ENCODE measurements at regions not wholly inside any gene's neighbourhood (a gene's known extent, or its start where the extent isn't known, plus 50 kb on each side); places are given as distances from the start of the nearest gene placed in this dataset.

- Histone ChIP-seq H3K27me3 (ENCODE audit: insufficient read depth, poor library complexity, severe bottlenecking) (no peaks in the 10 kb centered on the region), H3K4me1 (ENCODE audit: insufficient read depth, poor library complexity, severe bottlenecking) (no peaks in the 10 kb centered on the region), H3K36me3 (ENCODE audit: low read depth) (no peaks in the 10 kb centered on the region), H3K9me3 (ENCODE audit: severe bottlenecking) (no peaks in the 10 kb centered on the region), H3K4me3 (ENCODE audit: severe bottlenecking) (no peak overlapping the region), H3K27ac (ENCODE audit: poor library complexity, severe bottlenecking) (no peak overlapping the region)
- no peak for ATAC-seq (ENCODE audit: low read depth)
- TF ChIP-seq, protein P1, sequence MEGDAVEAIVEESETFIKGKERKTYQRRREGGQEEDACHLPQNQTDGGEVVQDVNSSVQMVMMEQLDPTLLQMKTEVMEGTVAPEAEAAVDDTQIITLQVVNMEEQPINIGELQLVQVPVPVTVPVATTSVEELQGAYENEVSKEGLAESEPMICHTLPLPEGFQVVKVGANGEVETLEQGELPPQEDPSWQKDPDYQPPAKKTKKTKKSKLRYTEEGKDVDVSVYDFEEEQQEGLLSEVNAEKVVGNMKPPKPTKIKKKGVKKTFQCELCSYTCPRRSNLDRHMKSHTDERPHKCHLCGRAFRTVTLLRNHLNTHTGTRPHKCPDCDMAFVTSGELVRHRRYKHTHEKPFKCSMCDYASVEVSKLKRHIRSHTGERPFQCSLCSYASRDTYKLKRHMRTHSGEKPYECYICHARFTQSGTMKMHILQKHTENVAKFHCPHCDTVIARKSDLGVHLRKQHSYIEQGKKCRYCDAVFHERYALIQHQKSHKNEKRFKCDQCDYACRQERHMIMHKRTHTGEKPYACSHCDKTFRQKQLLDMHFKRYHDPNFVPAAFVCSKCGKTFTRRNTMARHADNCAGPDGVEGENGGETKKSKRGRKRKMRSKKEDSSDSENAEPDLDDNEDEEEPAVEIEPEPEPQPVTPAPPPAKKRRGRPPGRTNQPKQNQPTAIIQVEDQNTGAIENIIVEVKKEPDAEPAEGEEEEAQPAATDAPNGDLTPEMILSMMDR (IDR thresholded peaks at IDR 0.05; ENCODE audit: poor library complexity, severe bottlenecking) = no peak
- no peak for DNase-seq (ENCODE audit: low spot score)
Observed at GRCh38 chr7:41774966-41775365, 72.1 kb upstream of the INHBA start.

DNA sequence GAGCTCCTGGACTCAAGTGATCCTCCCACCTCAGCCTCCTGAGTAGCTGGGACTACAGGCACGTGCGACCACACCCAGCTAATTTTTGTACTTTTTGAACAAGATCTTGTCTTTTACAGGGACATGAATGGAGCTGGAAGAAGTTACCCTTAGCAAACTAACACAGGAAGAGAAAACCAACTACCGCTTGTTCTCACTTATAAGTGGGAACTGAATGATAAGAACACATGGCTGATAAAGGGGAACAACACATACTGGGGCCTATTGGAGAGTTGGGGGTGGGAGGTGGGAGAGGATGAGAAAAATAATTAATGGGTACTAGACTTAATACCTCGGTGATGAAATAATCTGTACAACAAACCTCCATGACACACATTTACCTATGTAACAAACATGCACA is 70.9 kb upstream of the INHBA start:
- TF ChIP-seq, protein P1 (IDR thresholded peaks at IDR 0.05; ENCODE audit: poor library complexity, severe bottlenecking) = no peak

GRCh38 chr7:41771717-41772116 is 68.8 kb upstream of the INHBA start:
- no peak for ATAC-seq (ENCODE audit: low read depth)
- H3K9me3 ChIP-seq (ENCODE audit: severe bottlenecking) = no peaks in the 10 kb centered on the region
- H3K4me1 ChIP-seq (ENCODE audit: insufficient read depth, poor library complexity, severe bottlenecking) = no peaks in the 10 kb centered on the region
- H3K27ac ChIP-seq (ENCODE audit: poor library complexity, severe bottlenecking) = no peak overlapping the region
- TF ChIP-seq, protein P1 (IDR thresholded peaks at IDR 0.05; ENCODE audit: poor library complexity, severe bottlenecking) = no peak
- no peak for DNase-seq (ENCODE audit: low spot score)
- H3K27me3 ChIP-seq (ENCODE audit: insufficient read depth, poor library complexity, severe bottlenecking) = no peaks in the 10 kb centered on the region
- H3K4me3 ChIP-seq (ENCODE audit: severe bottlenecking) = no peak overlapping the region
- H3K36me3 ChIP-seq (ENCODE audit: low read depth) = no peaks in the 10 kb centered on the region

More for the DNA sequence above, 70.9 kb upstream of the INHBA start:
- DNase-seq (ENCODE audit: low spot score) = no peak
- Histone ChIP-seq H3K27me3 (ENCODE audit: insufficient read depth, poor library complexity, severe bottlenecking) (no peaks in the 10 kb centered on the region), H3K9me3 (ENCODE audit: severe bottlenecking) (no peaks in the 10 kb centered on the region), H3K36me3 (ENCODE audit: low read depth) (no peaks in the 10 kb centered on the region), H3K27ac (ENCODE audit: poor library complexity, severe bottlenecking) (no peak overlapping the region), H3K4me3 (ENCODE audit: severe bottlenecking) (no peak overlapping the region), H3K4me1 (ENCODE audit: insufficient read depth, poor library complexity, severe bottlenecking) (no peaks in the 10 kb centered on the region)
- ATAC-seq (ENCODE audit: low read depth) = no peak

DNA sequence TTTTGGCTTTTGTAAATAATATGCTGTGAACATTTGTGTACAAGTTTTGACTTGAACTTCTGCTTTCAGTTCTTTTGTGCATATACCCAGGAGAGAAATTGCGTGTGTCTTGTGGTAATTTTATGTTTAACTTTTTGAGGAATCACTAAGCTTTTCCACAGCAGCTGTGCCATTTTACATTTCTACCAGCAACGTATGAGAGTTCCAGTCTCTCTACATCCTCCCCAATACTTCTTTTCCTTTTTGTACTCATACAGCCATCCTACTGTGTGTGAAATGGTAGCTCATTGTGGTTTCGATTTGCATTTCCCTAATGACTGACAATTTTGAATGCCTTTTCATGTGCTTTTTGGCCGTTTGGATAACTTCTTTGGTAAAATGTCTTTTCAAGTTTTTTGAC is 66.3 kb upstream of the INHBA start:
- H3K27me3 ChIP-seq (ENCODE audit: insufficient read depth, poor library complexity, severe bottlenecking) = no peaks in the 10 kb centered on the region
- no peaks in the 10 kb centered on the region for H3K9me3 ChIP-seq (ENCODE audit: severe bottlenecking)
- ATAC-seq (ENCODE audit: low read depth) = no peak
- no peak overlapping the region for H3K27ac ChIP-seq (ENCODE audit: poor library complexity, severe bottlenecking)
- H3K36me3 ChIP-seq (ENCODE audit: low read depth) = no peaks in the 10 kb centered on the region
- TF ChIP-seq, protein P1 (IDR thresholded peaks at IDR 0.05; ENCODE audit: poor library complexity, severe bottlenecking) = no peak
- DNase-seq (ENCODE audit: low spot score) = no peak
- H3K4me3 ChIP-seq (ENCODE audit: severe bottlenecking) = no peak overlapping the region
- no peaks in the 10 kb centered on the region for H3K4me1 ChIP-seq (ENCODE audit: insufficient read depth, poor library complexity, severe bottlenecking)

DNA sequence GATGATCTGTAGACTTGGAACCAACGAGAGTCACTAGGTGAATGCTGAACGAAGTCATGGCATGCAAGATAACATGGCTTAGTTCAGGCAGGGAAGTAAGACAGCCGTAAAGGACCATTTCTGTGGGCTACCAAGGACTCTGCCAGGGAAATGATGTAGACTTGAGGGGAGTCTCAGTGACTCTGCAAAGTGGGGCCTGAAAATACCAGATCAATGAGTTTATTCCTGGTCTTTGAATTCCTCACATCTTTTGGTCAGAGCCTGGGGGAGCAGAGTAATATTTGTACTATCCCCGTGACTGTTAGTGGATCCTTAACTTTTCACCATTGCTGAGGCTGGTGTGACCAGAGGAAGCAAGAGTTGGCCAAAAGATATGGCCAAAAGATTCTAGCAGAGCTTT is 60.7 kb upstream of the INHBA start:
- H3K27ac ChIP-seq (ENCODE audit: poor library complexity, severe bottlenecking) = no peak overlapping the region
- H3K9me3 ChIP-seq (ENCODE audit: severe bottlenecking) = no peaks in the 10 kb centered on the region
- TF ChIP-seq, protein P1 (IDR thresholded peaks at IDR 0.05; ENCODE audit: poor library complexity, severe bottlenecking) = no peak
- DNase-seq (ENCODE audit: low spot score) (no peak), ATAC-seq (ENCODE audit: low read depth) (no peak)
- no peaks in the 10 kb centered on the region for H3K36me3 ChIP-seq (ENCODE audit: low read depth)
- H3K4me1 ChIP-seq (ENCODE audit: insufficient read depth, poor library complexity, severe bottlenecking) = no peaks in the 10 kb centered on the region
- no peak overlapping the region for H3K4me3 ChIP-seq (ENCODE audit: severe bottlenecking)
- H3K27me3 ChIP-seq (ENCODE audit: insufficient read depth, poor library complexity, severe bottlenecking) = no peaks in the 10 kb centered on the region
